ENCODE measurements at regions not wholly inside any gene's neighbourhood (a gene's known extent, or its start where the extent isn't known, plus 50 kb on each side); places are given as distances from the start of the nearest gene placed in this dataset.

DNA sequence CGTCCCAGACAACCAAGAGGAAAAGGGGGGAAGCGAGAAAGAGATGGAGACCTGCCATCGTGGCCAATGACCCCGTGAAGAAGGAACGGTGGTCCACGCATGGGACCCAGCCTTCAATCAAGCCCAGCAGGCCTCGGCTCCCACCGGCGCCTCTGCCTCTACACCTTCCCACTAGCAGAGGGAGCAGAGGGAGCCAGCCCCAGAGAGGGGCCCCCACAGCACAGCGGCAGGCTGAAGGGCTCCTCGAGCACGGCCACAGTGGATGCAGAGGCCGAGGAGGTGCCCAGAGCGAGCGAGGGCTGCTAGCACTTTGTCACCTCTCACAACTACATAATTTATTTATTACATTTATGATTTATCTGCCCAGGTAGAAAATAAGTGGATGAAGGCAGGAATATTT lies 68.4 kb upstream of the TOPAZ1 start:
- no peak overlapping the region for H3K4me3 ChIP-seq
- no peaks in the 10 kb centered on the region for H3K27me3 ChIP-seq (ENCODE audit: insufficient read depth in 3 of 3, low read length in 2 of 3)
- 90 to 93% (median 92%) methylated on average over 14 to 15 of the region's 15 CpGs for WGBS, 3 donors
- TF ChIP-seq, protein P1, sequence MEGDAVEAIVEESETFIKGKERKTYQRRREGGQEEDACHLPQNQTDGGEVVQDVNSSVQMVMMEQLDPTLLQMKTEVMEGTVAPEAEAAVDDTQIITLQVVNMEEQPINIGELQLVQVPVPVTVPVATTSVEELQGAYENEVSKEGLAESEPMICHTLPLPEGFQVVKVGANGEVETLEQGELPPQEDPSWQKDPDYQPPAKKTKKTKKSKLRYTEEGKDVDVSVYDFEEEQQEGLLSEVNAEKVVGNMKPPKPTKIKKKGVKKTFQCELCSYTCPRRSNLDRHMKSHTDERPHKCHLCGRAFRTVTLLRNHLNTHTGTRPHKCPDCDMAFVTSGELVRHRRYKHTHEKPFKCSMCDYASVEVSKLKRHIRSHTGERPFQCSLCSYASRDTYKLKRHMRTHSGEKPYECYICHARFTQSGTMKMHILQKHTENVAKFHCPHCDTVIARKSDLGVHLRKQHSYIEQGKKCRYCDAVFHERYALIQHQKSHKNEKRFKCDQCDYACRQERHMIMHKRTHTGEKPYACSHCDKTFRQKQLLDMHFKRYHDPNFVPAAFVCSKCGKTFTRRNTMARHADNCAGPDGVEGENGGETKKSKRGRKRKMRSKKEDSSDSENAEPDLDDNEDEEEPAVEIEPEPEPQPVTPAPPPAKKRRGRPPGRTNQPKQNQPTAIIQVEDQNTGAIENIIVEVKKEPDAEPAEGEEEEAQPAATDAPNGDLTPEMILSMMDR (IDR thresholded peaks at IDR 0.05), result no peak
- no peak for ATAC-seq
- H3K9me3 ChIP-seq, result no peaks in the 10 kb centered on the region
- no peaks in the 10 kb centered on the region for H3K36me3 ChIP-seq (ENCODE audit: insufficient read depth in 1 of 2, low read depth in 1 of 2)
- DNase-seq, result no peak
- H3K4me1 ChIP-seq, result no peaks in the 10 kb centered on the region
- H3K27ac ChIP-seq, result no peak overlapping the region
- intact Hi-C loops (cut with DNase I), result no loop called here

DNA sequence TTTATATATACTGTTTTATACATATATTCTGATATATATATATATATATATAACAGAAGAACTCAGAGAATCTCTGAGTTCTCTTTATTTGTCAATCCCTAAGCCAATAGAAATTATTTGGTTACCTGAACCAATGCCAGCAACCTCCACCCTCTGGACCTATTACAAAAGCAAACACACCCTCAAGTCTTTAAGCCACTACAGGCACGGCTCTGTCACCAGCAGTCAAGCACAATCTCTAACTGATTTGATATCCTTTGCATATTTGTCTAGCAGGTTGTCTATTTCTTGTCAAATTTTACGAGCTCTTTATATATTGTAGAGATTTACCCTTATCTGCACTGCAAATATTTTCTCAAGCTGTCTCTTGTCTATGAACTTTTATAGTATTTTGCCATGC lies 66.6 kb upstream of the TOPAZ1 start:
- Histone ChIP-seq H3K27me3 (ENCODE audit: insufficient read depth in 3 of 3, low read length in 2 of 3) (no peaks in the 10 kb centered on the region), H3K36me3 (ENCODE audit: insufficient read depth in 1 of 2, low read depth in 1 of 2) (no peaks in the 10 kb centered on the region)
- no peak for ATAC-seq

DNA sequence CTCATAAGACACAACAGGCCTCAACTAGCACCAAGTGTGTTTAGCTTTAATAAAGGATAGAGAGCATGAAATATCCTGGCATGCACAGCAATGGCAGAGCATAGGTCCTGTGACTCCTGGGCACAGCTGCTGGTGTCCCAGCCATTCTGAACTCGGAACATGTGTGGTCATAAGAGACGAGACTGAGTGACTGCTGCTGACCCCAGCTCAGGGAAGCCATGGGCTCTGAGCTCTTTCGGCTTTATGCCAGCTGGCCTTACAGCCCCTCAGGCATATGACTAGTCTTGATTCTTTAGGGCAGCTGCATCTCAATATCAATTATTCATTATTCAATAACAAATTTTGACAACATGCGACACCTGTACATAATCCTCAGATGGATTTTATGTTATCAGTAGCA lies 62.4 kb upstream of the TOPAZ1 start:
- no peaks in the 10 kb centered on the region for H3K27me3 ChIP-seq (ENCODE audit: insufficient read depth in 3 of 3, low read length in 2 of 3)
- no peaks in the 10 kb centered on the region for H3K36me3 ChIP-seq (ENCODE audit: insufficient read depth in 1 of 2, low read depth in 1 of 2)
- intact Hi-C loops (cut with DNase I), result no loop called here
- TF ChIP-seq, protein P1 (IDR thresholded peaks at IDR 0.05), result no peak
- DNase-seq (no peak), ATAC-seq (no peak)
- WGBS, 3 donors, result 41 to 45% (median 42%) methylated on average over 4 of the region's 4 CpGs
- no peak overlapping the region for H3K4me3 ChIP-seq
- H3K9me3 ChIP-seq, result no peaks in the 10 kb centered on the region
- H3K4me1 ChIP-seq, result peaks cover 9% of the 10 kb centered on the region
- no peak overlapping the region for H3K27ac ChIP-seq

More for the DNA sequence above, 66.6 kb upstream of the TOPAZ1 start:
- H3K9me3 ChIP-seq, result no peaks in the 10 kb centered on the region
- no peak overlapping the region for H3K4me3 ChIP-seq
- TF ChIP-seq, protein P1 (IDR thresholded peaks at IDR 0.05), result no peak
- DNase-seq, result no peak
- H3K27ac ChIP-seq, result no peak overlapping the region
- intact Hi-C loops (cut with DNase I), result no loop called here
- 73 to 80% (median 74%) methylated on average over 2 of the region's 2 CpGs for WGBS, 3 donors
- no peaks in the 10 kb centered on the region for H3K4me1 ChIP-seq

DNA sequence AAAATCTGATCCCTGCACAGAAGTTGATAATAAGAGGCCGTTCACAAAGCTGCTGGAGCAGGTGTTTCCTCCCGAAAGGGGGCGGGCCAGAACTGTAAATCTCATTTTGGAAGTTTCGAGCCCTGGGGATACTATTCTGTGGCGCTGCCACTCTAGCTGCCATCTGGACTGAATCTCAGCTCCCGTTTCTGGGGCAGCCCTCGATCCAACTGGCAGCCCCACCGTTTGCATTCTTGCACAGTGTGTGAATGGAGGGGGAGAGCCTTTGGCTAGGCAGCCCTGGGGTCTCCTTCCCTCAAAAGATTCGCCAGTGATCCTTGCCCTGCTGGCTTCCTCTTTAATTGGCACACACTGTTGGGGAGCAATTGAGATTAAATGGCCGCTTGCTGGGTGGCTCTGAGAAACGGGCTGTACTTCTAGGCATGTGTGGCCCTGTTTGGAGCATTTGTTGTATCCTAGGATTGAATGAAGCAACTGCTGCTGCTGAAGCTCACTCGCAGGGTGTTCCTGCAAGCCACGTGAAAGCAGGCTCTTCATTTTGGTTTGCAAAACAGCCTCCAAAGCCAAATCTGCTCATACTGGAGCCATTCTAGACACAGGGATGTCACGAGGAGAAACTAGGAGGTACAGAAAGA lies 57.2 kb upstream of the TOPAZ1 start:
- Histone ChIP-seq H3K27me3 (ENCODE audit: insufficient read depth in 3 of 3, low read length in 2 of 3) (no peaks in the 10 kb centered on the region), H3K4me3 (peak overlapping the region; percentile 51)
- ATAC-seq, result peak; percentile 44 to 80 (median 61)

More for the DNA sequence above, 57.2 kb upstream of the TOPAZ1 start:
- 3 to 7% (median 5%) methylated on average over 14 of the region's 14 CpGs for WGBS, 3 donors
- no peak for DNase-seq
- no peaks in the 10 kb centered on the region for H3K9me3 ChIP-seq
- intact Hi-C loops (cut with DNase I), result no loop called here
- TF ChIP-seq, protein P1 (IDR thresholded peaks at IDR 0.05), result no peak
- H3K27ac ChIP-seq, result no peak overlapping the region
- H3K4me1 ChIP-seq, result peaks cover 10% of the 10 kb centered on the region
- no peaks in the 10 kb centered on the region for H3K36me3 ChIP-seq (ENCODE audit: insufficient read depth in 1 of 2, low read depth in 1 of 2)

All from psoas muscle (tissue), 7 donors.